ENCODE measurements at regions not wholly inside any gene's neighbourhood (a gene's known extent, or its start where the extent isn't known, plus 50 kb on each side); places are given as distances from the start of the nearest gene placed in this dataset.
A peak's percentile ranks its signal among the peaks of the same experiment; 100 is the strongest.
"Not testable (repeated sequence)": the region's sequence is repeated elsewhere in the genome, so short reads cannot be mapped to it uniquely, and the experiment has no call there.

DNA sequence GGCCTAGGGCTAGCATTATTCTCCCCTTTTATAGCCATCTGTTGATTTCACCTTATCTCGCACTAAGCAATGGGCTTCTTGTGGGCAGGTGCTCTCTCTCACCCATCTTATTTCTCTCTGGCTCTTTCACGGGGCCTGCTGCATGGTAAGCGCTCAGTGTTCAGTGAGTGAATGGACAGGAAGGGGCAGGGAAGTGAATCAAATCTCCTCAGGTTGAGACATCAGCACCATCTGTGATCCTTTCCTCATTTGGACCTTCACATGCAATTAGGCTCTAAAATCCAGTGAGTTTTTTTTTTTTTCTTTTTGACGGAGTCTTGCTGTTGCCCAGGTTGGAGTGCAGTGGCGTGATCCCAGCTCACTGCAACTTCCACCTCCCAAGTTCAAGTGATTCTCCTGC, 76.5 kb upstream of the EZR start:
- Histone ChIP-seq H3K4me1 (ENCODE audit: insufficient read depth, low read length) (peaks cover 4% of the 10 kb centered on the region), H4K20me1 (ENCODE audit: insufficient read depth, low read length) (no peaks in the 10 kb centered on the region), H3K27ac (ENCODE audit: low read depth, low read length) (no peak overlapping the region), H2AFZ (ENCODE audit: low read length) (no peak overlapping the region), H3K27me3 (ENCODE audit: insufficient read depth, low read length) (no peaks in the 10 kb centered on the region), H3K36me3 (ENCODE audit: insufficient read depth, low read length) (no peaks in the 10 kb centered on the region), H3K9me3 (ENCODE audit: low read depth, low read length) (no peaks in the 10 kb centered on the region), H3K4me3 (ENCODE audit: insufficient read depth, low read length) (no peak overlapping the region), H3K4me2 (ENCODE audit: insufficient read depth, low read length) (no peak overlapping the region), H3K79me2 (ENCODE audit: insufficient read depth, low read length) (no peaks in the 10 kb centered on the region)
- no peak for DNase-seq (ENCODE audit: insufficient read length, low spot score, missing footprints)
- TF ChIP-seq CTCF (IDR thresholded peaks at IDR 0.05; ENCODE audit: extremely low read depth, low read depth, low read length), result no peak

DNA sequence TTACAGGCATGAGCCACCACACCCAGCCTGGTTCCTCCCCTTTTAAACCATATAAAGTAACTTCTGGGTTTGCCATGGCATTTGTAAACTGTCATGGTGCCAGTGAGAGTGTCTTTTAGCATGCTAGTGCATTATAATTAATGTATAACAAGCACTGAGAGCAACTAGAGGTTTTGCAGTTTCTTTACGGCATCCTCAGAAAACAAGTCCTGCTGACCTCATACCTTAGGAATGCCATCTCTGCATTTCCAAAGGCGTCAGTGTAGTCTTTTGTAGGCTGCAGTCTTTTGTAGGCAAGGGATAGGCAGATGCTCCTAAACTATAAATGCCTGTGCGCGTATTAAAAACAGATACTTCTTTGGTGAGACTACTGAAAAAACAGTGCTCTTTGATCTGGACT, 75.0 kb upstream of the EZR start:
- Histone ChIP-seq H3K4me2 (ENCODE audit: insufficient read depth, low read length) (peak overlapping the region; percentile 48), H2AFZ (ENCODE audit: low read length) (peak overlapping the region; percentile 51), H3K79me2 (ENCODE audit: insufficient read depth, low read length) (no peaks in the 10 kb centered on the region)

DNA sequence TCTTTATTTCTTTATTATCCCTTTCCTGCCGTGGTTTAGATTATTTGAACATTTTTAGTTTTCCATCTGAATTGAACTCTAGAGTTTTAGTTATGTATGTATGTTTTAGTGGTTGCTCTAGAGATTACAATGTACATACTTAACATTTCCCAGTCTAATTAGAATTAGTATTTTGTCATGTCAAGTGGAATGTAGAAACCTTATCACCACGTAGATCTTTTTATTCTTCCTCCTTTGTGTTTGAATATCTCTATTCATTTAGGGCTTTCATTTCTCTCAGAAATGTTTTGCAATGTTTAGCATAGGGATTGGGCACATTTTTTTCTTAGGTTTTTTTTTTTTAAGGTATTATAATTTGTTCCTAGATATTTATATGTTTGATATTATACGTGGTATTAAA, 73.1 kb upstream of the EZR start:
- Histone ChIP-seq H3K4me1 (ENCODE audit: insufficient read depth, low read length) (peaks cover 7% of the 10 kb centered on the region), H3K27me3 (ENCODE audit: insufficient read depth, low read length) (no peaks in the 10 kb centered on the region), H3K27ac (ENCODE audit: low read depth, low read length) (no peak overlapping the region), H2AFZ (ENCODE audit: low read length) (no peak overlapping the region), H3K79me2 (ENCODE audit: insufficient read depth, low read length) (no peaks in the 10 kb centered on the region), H3K4me2 (ENCODE audit: insufficient read depth, low read length) (no peak overlapping the region), H4K20me1 (ENCODE audit: insufficient read depth, low read length) (no peaks in the 10 kb centered on the region), H3K9me3 (ENCODE audit: low read depth, low read length) (no peaks in the 10 kb centered on the region), H3K36me3 (ENCODE audit: insufficient read depth, low read length) (no peaks in the 10 kb centered on the region), H3K4me3 (ENCODE audit: insufficient read depth, low read length) (no peak overlapping the region)
- no peak for TF ChIP-seq CTCF (IDR thresholded peaks at IDR 0.05; ENCODE audit: extremely low read depth, low read depth, low read length)
- no peak for DNase-seq (ENCODE audit: insufficient read length, low spot score, missing footprints)

More for the DNA sequence above, 75.0 kb upstream of the EZR start:
- H3K36me3 ChIP-seq (ENCODE audit: insufficient read depth, low read length), result no peaks in the 10 kb centered on the region
- peaks cover 4% of the 10 kb centered on the region for H3K4me1 ChIP-seq (ENCODE audit: insufficient read depth, low read length)
- H3K4me3 ChIP-seq (ENCODE audit: insufficient read depth, low read length), result no peak overlapping the region
- no peak for TF ChIP-seq CTCF (IDR thresholded peaks at IDR 0.05; ENCODE audit: extremely low read depth, low read depth, low read length)
- no peaks in the 10 kb centered on the region for H3K9me3 ChIP-seq (ENCODE audit: low read depth, low read length)
- DNase-seq (ENCODE audit: insufficient read length, low spot score, missing footprints), result peak; percentile 92
- H4K20me1 ChIP-seq (ENCODE audit: insufficient read depth, low read length), result no peaks in the 10 kb centered on the region
- no peak overlapping the region for H3K27ac ChIP-seq (ENCODE audit: low read depth, low read length)
- no peaks in the 10 kb centered on the region for H3K27me3 ChIP-seq (ENCODE audit: insufficient read depth, low read length)

- H3K36me3 ChIP-seq (ENCODE audit: insufficient read depth, low read length); H3K79me2 ChIP-seq (ENCODE audit: insufficient read depth, low read length); DNase-seq (ENCODE audit: insufficient read length, low spot score, missing footprints); H3K27ac ChIP-seq (ENCODE audit: low read depth, low read length); H3K4me2 ChIP-seq (ENCODE audit: insufficient read depth, low read length); H3K4me3 ChIP-seq (ENCODE audit: insufficient read depth, low read length); H3K27me3 ChIP-seq (ENCODE audit: insufficient read depth, low read length); H3K9me3 ChIP-seq (ENCODE audit: low read depth, low read length); H4K20me1 ChIP-seq (ENCODE audit: insufficient read depth, low read length); H2AFZ ChIP-seq (ENCODE audit: low read length); H3K4me1 ChIP-seq (ENCODE audit: insufficient read depth, low read length): not testable (repeated sequence)
Measured at GRCh38 chr6:158891560-158891959, 72.4 kb upstream of the EZR start.

DNA sequence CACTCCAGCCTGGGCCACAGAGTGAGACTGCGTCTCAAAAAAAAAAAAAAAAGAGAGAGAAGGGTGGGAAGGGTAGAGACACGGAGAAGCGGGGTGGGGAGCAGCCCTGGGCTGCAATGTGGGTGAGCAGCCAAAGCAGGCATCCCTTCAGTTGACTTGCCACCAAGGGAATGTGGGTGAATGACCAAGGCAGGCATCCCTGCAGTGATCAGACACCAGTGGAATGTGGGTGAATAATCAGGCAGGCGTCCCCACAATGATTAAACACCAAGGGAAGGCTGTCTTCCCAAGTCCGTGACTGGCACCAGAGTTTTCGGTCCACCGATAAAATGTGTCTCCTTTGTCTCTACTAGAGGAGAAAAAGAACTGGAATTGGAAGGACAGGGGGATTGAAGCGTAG, 69.0 kb upstream of the EZR start:
- H4K20me1 ChIP-seq (ENCODE audit: insufficient read depth, low read length); H3K4me2 ChIP-seq (ENCODE audit: insufficient read depth, low read length); H2AFZ ChIP-seq (ENCODE audit: low read length); H3K4me3 ChIP-seq (ENCODE audit: insufficient read depth, low read length); DNase-seq (ENCODE audit: insufficient read length, low spot score, missing footprints); H3K4me1 ChIP-seq (ENCODE audit: insufficient read depth, low read length); H3K9me3 ChIP-seq (ENCODE audit: low read depth, low read length); H3K36me3 ChIP-seq (ENCODE audit: insufficient read depth, low read length); H3K27me3 ChIP-seq (ENCODE audit: insufficient read depth, low read length); H3K79me2 ChIP-seq (ENCODE audit: insufficient read depth, low read length): not testable (repeated sequence)
- H3K27ac ChIP-seq (ENCODE audit: low read depth, low read length), result peak overlapping the region; percentile 28

DNA sequence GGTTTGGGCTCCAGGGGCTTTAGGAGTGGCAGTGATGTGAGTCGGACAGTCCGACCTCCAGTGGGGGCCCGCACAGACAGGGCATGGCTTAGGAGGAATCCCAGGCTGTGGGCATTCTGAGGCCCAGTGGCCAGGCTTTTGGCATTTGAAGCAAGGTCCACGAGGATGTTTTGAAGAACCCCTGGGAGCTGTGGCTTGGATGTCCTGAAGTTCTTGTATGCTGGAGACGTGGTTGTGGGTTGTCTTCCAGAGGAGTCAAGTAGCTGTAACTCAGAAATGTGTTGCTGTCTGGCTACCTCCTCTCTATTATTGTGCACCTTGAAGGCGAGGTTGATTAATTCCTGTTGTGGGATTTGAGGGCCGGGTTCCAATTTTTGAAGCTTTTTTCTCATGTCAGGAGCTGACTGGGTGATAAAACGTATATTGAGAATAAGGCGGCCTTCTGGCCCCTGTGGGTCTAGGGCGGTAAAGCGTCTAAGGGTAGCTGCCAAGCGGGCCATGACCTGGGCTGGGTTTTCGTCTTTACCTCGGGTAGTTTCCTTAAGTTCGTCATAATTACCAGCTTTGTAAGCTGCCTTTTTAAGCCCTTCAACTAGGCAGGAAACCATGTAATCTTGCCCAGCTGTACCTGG, 67.3 kb upstream of the EZR start:
- not testable (repeated sequence) for H3K4me1 ChIP-seq (ENCODE audit: insufficient read depth, low read length); H3K27ac ChIP-seq (ENCODE audit: low read depth, low read length); H3K4me3 ChIP-seq (ENCODE audit: insufficient read depth, low read length); H3K36me3 ChIP-seq (ENCODE audit: insufficient read depth, low read length); H3K79me2 ChIP-seq (ENCODE audit: insufficient read depth, low read length); H3K4me2 ChIP-seq (ENCODE audit: insufficient read depth, low read length); H3K27me3 ChIP-seq (ENCODE audit: insufficient read depth, low read length); H2AFZ ChIP-seq (ENCODE audit: low read length); DNase-seq (ENCODE audit: insufficient read length, low spot score, missing footprints); H3K9me3 ChIP-seq (ENCODE audit: low read depth, low read length); H4K20me1 ChIP-seq (ENCODE audit: insufficient read depth, low read length)

GRCh38 chr6:158881884-158882283, 62.7 kb upstream of the EZR start:
- H3K4me1 ChIP-seq (ENCODE audit: insufficient read depth, low read length); H3K27me3 ChIP-seq (ENCODE audit: insufficient read depth, low read length); H3K36me3 ChIP-seq (ENCODE audit: insufficient read depth, low read length); H3K27ac ChIP-seq (ENCODE audit: low read depth, low read length); H3K4me3 ChIP-seq (ENCODE audit: insufficient read depth, low read length); DNase-seq (ENCODE audit: insufficient read length, low spot score, missing footprints); H3K4me2 ChIP-seq (ENCODE audit: insufficient read depth, low read length); H3K79me2 ChIP-seq (ENCODE audit: insufficient read depth, low read length); H2AFZ ChIP-seq (ENCODE audit: low read length); H3K9me3 ChIP-seq (ENCODE audit: low read depth, low read length); H4K20me1 ChIP-seq (ENCODE audit: insufficient read depth, low read length): not testable (repeated sequence)
